Testis (tissue), 2 donors: ENCODE measurements at regions not wholly inside any gene's neighbourhood (a gene's known extent, or its start where the extent isn't known, plus 50 kb on each side); places are given as distances from the start of the nearest gene placed in this dataset.

Experiments
- CTCF ChIP-seq, 3 experiments: fragments of 450-650 bp in 2 of 3; fragments of 200-600 bp in 1 of 3; sonication (generic) in 1 of 3; IDR thresholded peaks; one replicate each; pipeline ENCODE4 v1.5.1; 2016 to 2019; ENCODE audit warnings: antibody characterized with exemption in 3 of 3, mild to moderate bottlenecking in 2 of 3, moderate library complexity in 1 of 3
- POLR2A ChIP-seq: fragments of 450-650 bp; IDR thresholded peaks from one replicate; pipeline ENCODE4 v1.6.1; 2017; ENCODE audit warnings: antibody characterized with exemption, mild to moderate bottlenecking, moderate library complexity

DNA sequence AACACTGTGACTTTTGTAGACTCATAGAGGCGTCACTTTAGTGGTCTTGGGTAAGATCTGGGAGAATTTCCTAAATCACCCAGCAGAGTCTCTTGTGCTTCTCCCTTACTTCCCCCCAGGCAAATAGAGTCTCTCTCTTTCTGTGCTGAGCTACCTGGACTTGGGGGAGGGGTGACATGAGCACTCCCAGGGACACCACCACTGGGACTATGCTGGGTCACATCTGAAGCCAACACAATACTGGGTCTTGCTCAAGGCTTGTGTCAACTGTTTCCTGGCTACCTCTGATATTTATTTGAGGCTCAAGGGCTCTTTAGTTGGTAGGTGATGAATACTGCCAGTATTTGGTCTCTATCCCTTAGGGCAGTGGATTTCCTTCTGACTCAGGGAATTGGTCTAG is 214.6 kb upstream of the TPK1 start:
- TF ChIP-seq CTCF (IDR thresholded peaks at IDR 0.05) (no peak), POLR2A (no peak)
